PC-3 (cell line): ENCODE measurements at regions not wholly inside any gene's neighbourhood (a gene's known extent, or its start where the extent isn't known, plus 50 kb on each side); places are given as distances from the start of the nearest gene placed in this dataset.

ENCODE experiments used
- CTCF ChIP-seq: fragments of 300-600 bp; sonication (generic); conservative IDR thresholded peaks from 2 replicates; pipeline ENCODE4 v1.5.1; 2017; ENCODE audit warnings: antibody characterized with exemption, low read depth, mild to moderate bottlenecking, low read length
- EZH2phosphoT487 ChIP-seq: fragments of 300-600 bp; sonication (generic); IDR thresholded peaks from 2 replicates; pipeline ENCODE4 v1.6.1; 2018; ENCODE audit warnings: mild to moderate bottlenecking, antibody characterized with exemption, low read length, borderline replicate concordance

GRCh38 chr14:89658977-89659670 is 242.1 kb upstream of the FOXN3 start:
- no peak for TF ChIP-seq CTCF
- no peak for TF ChIP-seq EZH2phosphoT487
